GM12878 (cell line): ENCODE measurements at regions not wholly inside any gene's neighbourhood (a gene's known extent, or its start where the extent isn't known, plus 50 kb on each side); places are given as distances from the start of the nearest gene placed in this dataset.
"Not testable (repeated sequence)": the region's sequence is repeated elsewhere in the genome, so short reads cannot be mapped to it uniquely, and the experiment has no call there.

ENCODE experiments used
- ATAC-seq: fragments of 200-7000 bp; cut with Tn5 transposase; 3 replicates; pipeline ENCODE4 v1.9.1; 2020; ENCODE audit warnings: mild to moderate bottlenecking, moderate library complexity
- BruUV-seq: library from RNA; stranded (reverse); fragments of 400-500 nt; replicated peaks from 2 replicates; lab custom pipeline; 2021; lab: Mats Ljungman, UMichigan
- CTCF ChIA-PET: fragments of 300-600 bp; sonication (Branson Sonifier 250); formaldehyde crosslinking; extraction: SDS; loops from one replicate; lab custom pipeline; 2021; ENCODE audit warnings: inconsistent platforms; lab: Yijun Ruan, JAX
- POLR2A ChIA-PET: fragments of 350-600 bp; formaldehyde crosslinking; extraction: SDS; loops from one replicate; lab custom pipeline; 2021; ENCODE audit warnings: inconsistent platforms; lab: Charles Lee
- RAD21 ChIA-PET: fragments of 300-600 bp; sonication (Branson Sonifier 250); formaldehyde crosslinking; loops from one replicate; lab custom pipeline; 2023; ENCODE audit warnings: antibody characterized with exemption; ENCODE audit not compliant: unreplicated experiment; lab: Charles Lee
- SMC1A ChIA-PET: fragments of 300-600 bp; sonication (Branson Sonifier 250); formaldehyde crosslinking; loops from one replicate; lab custom pipeline; 2023; ENCODE audit not compliant: unreplicated experiment, uncharacterized antibody; lab: Charles Lee
- DNase-seq: peaks from one replicate; pipeline ENCODE4 v3.0.0-alpha.2; 2011; ENCODE audit warnings: low read depth, low spot score
- FAIRE-seq: peaks from 3 replicates; lab custom pipeline; 2011; peaks lifted over from hg19 to GRCh38; lab: Jason Lieb, UNC
- H2AFZ ChIP-seq: 2 replicates; pipeline ENCODE4 v1.6.0; 2011; ENCODE audit warnings: low read depth, low read length, control low read depth; ENCODE audit not compliant: control insufficient read depth
- H3K27ac ChIP-seq: 2 replicates; pipeline ENCODE4 v1.5.1; 2011; ENCODE audit warnings: control low read depth; ENCODE audit not compliant: control insufficient read depth, insufficient read depth
- H3K27me3 ChIP-seq, 2 experiments: replicated peaks in 1 of 2; 2 replicates each; pipeline versions ENCODE4 v1.6.0 to v1.6.1; 2011; ENCODE audit warnings: low read length in 1 of 2; ENCODE audit not compliant: control insufficient read depth in 2 of 2, insufficient read depth in 2 of 2
- H3K36me3 ChIP-seq, 2 experiments: 2 replicates each; pipeline ENCODE4 v1.5.1; 2011; ENCODE audit warnings: low read length in 1 of 2; ENCODE audit not compliant: control insufficient read depth in 2 of 2, insufficient read depth in 2 of 2
- H3K4me1 ChIP-seq: 2 replicates; pipeline ENCODE4 v1.6.1; 2011; ENCODE audit warnings: mild to moderate bottlenecking, low read length, moderate library complexity, mixed read lengths; ENCODE audit not compliant: control insufficient read depth, insufficient read depth
- H3K4me2 ChIP-seq: 2 replicates; pipeline ENCODE4 v1.6.0; 2011; ENCODE audit warnings: control low read depth; ENCODE audit not compliant: control insufficient read depth, insufficient read depth
- H3K4me3 ChIP-seq: fragments of 200-600 bp; sonication (generic); 2 replicates; pipeline ENCODE4 v1.5.1; 2016
- H3K79me2 ChIP-seq: 2 replicates; pipeline ENCODE4 v1.6.0; 2011; ENCODE audit warnings: low read length; ENCODE audit not compliant: control insufficient read depth, insufficient read depth
- H3K9ac ChIP-seq: 2 replicates; pipeline ENCODE4 v1.8.0; 2011; ENCODE audit warnings: low read length, control low read depth, mixed read lengths; ENCODE audit not compliant: control insufficient read depth, insufficient read depth
- H3K9me3 ChIP-seq: replicated peaks from 3 replicates; pipeline ENCODE4 v1.5.1; 2011; ENCODE audit warnings: mild to moderate bottlenecking, low read length; ENCODE audit not compliant: control insufficient read depth, insufficient read depth
- H4K20me1 ChIP-seq: 2 replicates; pipeline ENCODE4 v1.6.0; 2011; ENCODE audit not compliant: control insufficient read depth, insufficient read depth
- MEF2A ChIP-seq: IDR thresholded peaks from 2 replicates; pipeline ENCODE4 v1.6.1; 2011; ENCODE audit warnings: low read depth, mild to moderate bottlenecking, low read length, moderate library complexity; ENCODE audit not compliant: insufficient read depth
- NRF1 ChIP-seq: conservative IDR thresholded peaks from 2 replicates; pipeline ENCODE4 v1.6.1; 2011; ENCODE audit warnings: mild to moderate bottlenecking, low read depth, low read length, improper control_type of control experiment
- SMARCA5 ChIP-seq: fragments of 450-650 bp; IDR thresholded peaks from 2 replicates; pipeline ENCODE4 v1.6.1; 2017; ENCODE audit warnings: mild to moderate bottlenecking
- TCF12 ChIP-seq: IDR thresholded peaks from 2 replicates; pipeline ENCODE4 v1.6.1; 2011; ENCODE audit warnings: low read depth, mild to moderate bottlenecking, low read length
- USF1 ChIP-seq: IDR thresholded peaks from 2 replicates; pipeline ENCODE4 v1.6.1; 2011; ENCODE audit warnings: borderline replicate concordance, low read depth, mild to moderate bottlenecking, moderate library complexity, mixed read lengths, low read length; ENCODE audit not compliant: insufficient read depth; ENCODE audit errors: extremely low read length
- WGBS: methylation state at CpG from one replicate; pipeline ENCODE4 v1.1.6; 2016; ENCODE audit warnings: low lambda C conversion rate; ENCODE audit not compliant: insufficient replicate concordance, insufficient coverage; ENCODE audit errors: missing lambda C conversion rate; 5-methylcytosine and 5-hydroxymethylcytosine counted together
- in situ Hi-C: fragments of 300-500 bp; cut with MboI; formaldehyde crosslinking; loops from 9 replicates; pipeline ENCODE4 v1.14.3; 2018; ENCODE audit warnings: mixed read lengths
- intact Hi-C: fragments of 100-400 bp; cut with micrococcal nuclease; formaldehyde crosslinking; loops from one replicate; pipeline ENCODE4 v1.14.2; 2022; ENCODE audit not compliant: unreplicated experiment
- TF ChIP-seq, protein P1 (sequence below): fragments of 450-650 bp; IDR thresholded peaks from 2 replicates; pipeline ENCODE4 v1.6.1; 2017; ENCODE audit warnings: borderline replicate concordance

- TF ChIP-seq NRF1: no peak
- TF ChIP-seq USF1: no peak
- TF ChIP-seq MEF2A: no peak
- TF ChIP-seq, all 136 proteins: peak for 0
These were observed 302.4 kb upstream of the SFSWAP start (continued) for GRCh38 chr12:131408484-131408883.

DNA sequence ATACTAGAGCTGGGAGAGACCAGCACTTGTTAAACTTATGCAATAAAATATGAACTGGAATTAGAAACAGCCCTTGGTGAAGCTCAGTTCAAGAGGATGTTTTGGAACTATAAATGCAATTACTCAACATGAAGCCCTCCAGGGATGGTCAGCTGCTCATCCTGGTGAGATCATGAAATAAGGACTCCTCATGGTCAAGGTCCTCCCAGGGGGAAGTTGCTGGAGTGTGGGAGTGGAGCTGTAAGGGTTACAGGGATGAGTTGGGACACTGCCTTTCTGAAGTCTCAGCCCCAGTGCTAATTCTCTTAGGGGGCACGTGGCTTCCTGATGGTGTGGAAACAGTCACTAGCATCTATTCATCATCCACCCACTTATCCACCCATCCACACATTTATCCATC, 301.7 kb upstream of the SFSWAP start:
- H3K79me2 ChIP-seq: no peaks in the 10 kb centered on the region
- H3K4me2 ChIP-seq: no peak overlapping the region
- no peaks in the 10 kb centered on the region for H3K4me1 ChIP-seq
- no peak overlapping the region for H3K27ac ChIP-seq
- in situ Hi-C loops (no loop called here), intact Hi-C loops (no loop called here)
- TF ChIP-seq, protein P1, sequence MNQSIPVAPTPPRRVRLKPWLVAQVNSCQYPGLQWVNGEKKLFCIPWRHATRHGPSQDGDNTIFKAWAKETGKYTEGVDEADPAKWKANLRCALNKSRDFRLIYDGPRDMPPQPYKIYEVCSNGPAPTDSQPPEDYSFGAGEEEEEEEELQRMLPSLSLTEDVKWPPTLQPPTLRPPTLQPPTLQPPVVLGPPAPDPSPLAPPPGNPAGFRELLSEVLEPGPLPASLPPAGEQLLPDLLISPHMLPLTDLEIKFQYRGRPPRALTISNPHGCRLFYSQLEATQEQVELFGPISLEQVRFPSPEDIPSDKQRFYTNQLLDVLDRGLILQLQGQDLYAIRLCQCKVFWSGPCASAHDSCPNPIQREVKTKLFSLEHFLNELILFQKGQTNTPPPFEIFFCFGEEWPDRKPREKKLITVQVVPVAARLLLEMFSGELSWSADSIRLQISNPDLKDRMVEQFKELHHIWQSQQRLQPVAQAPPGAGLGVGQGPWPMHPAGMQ: no peak
- TF ChIP-seq TCF12 (no peak), SMARCA5 (no peak)
- BruUV-seq: no TSS peak
- H3K27me3 ChIP-seq: no peaks in the 10 kb centered on the region; a peak in 1 of 4 replicates
- ChIA-PET SMC1A (no interaction called here), POLR2A (no interaction called here), CTCF (interaction anchor here (0.5 kb wide), 1 partner anchor 126 kb away, joined by 3 read pairs; no protein-coding TSS in a partner anchor), RAD21 (no interaction called here)
- WGBS: 0% methylated on average over 1 of the region's 1 CpG
- no peaks in the 10 kb centered on the region for H3K36me3 ChIP-seq
- FAIRE-seq (no peak), ATAC-seq (no peak), DNase-seq (no peak)
- no peak overlapping the region for H3K9ac ChIP-seq
- no peaks in the 10 kb centered on the region for H3K9me3 ChIP-seq
- no peak overlapping the region for H3K4me3 ChIP-seq
- H4K20me1 ChIP-seq: no peaks in the 10 kb centered on the region
- H2AFZ ChIP-seq: no peak overlapping the region

DNA sequence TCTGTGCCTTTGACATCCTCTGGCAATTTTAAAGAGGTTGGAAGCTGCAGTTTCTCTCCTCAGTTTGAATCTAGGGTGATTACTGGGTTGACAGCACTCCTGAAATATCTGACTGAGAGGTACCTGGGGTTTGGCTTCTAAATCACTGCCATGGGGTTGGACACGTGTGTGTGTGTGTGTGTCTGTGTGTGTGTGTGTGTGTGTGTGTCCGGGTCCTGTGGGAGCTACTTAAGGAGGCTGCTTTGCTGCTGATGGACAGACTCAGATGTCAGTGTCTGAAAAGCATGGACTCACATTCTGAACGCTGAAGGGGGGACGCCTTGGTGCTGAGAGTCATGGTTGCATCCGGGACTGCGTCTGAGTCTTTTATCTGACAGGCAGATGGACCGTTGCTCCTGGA, 299.1 kb upstream of the SFSWAP start:
- H3K27ac ChIP-seq, H3K4me3 ChIP-seq, H3K79me2 ChIP-seq, BruUV-seq, SMC1A ChIA-PET, H3K4me2 ChIP-seq, H3K4me1 ChIP-seq, ATAC-seq, CTCF ChIA-PET, DNase-seq, H3K36me3 ChIP-seq, H3K9ac ChIP-seq, H3K9me3 ChIP-seq, intact Hi-C loops, H4K20me1 ChIP-seq, H2AFZ ChIP-seq, in situ Hi-C loops, H3K27me3 ChIP-seq, RAD21 ChIA-PET, POLR2A ChIA-PET: not testable (repeated sequence)
- FAIRE-seq: peak; percentile 65
- WGBS: 46% methylated on average over 5 of the region's 7 CpGs
